Activated T-helper 17 cell treated with anti-CD3 and anti-CD28 coated beads, Interleukin-2, amount 50 U/mL, for 72 hours (primary cell): ENCODE measurements at regions not wholly inside any gene's neighbourhood (a gene's known extent, or its start where the extent isn't known, plus 50 kb on each side); places are given as distances from the start of the nearest gene placed in this dataset.

Experiments used
- ATAC-seq: fragments of 150-1000 bp; cut with Tn5 transposase; replicated peaks from 2 replicates; pipeline ENCODE4 v1.10.0; 2021; ENCODE audit warnings: mild to moderate bottlenecking, moderate library complexity
- H3K27ac Mint-ChIP-seq: one replicate; pipeline ENCODE4 v1.8.0; 2022; ENCODE audit warnings: mixed read lengths
- H3K27me3 Mint-ChIP-seq: one replicate; pipeline ENCODE4 v1.8.0; 2022; ENCODE audit warnings: mixed read lengths
- H3K36me3 Mint-ChIP-seq: one replicate; pipeline ENCODE4 v1.8.0; 2022; ENCODE audit warnings: low read depth, mild to moderate bottlenecking, mixed read lengths
- H3K4me1 Mint-ChIP-seq: one replicate; pipeline ENCODE4 v1.8.0; 2022; ENCODE audit warnings: mixed read lengths
- H3K4me3 Mint-ChIP-seq: one replicate; pipeline ENCODE4 v1.8.0; 2022; ENCODE audit warnings: mild to moderate bottlenecking, mixed read lengths
- H3K9me3 Mint-ChIP-seq: one replicate; pipeline ENCODE4 v1.8.0; 2022; ENCODE audit warnings: mixed read lengths

DNA sequence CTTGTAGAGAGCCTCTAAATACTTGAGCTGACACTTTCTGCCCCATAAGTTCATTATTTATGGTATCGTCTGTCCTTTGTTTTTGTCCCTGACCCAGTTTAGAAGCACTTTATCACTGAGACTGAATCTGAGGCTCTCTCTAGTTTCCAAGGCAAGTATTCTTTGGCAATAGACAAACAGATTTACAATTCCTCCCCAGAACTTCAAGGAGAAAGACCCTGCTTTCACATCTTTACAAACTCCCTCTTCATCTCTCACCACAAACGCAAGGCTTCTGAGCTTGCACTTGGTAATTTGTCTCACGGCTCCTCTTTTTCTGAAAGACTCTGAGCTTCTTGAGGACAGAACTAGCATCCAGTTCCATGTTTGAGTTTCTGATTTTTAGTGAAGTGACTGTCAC lies 49.8 kb upstream of the PARP11 start:
- Mint-ChIP-seq H3K27ac (peak overlapping the region; percentile 77), H3K4me3 (no peak overlapping the region), H3K36me3 (no peaks in the 10 kb centered on the region), H3K4me1 (peaks cover 6% of the 10 kb centered on the region), H3K27me3 (no peaks in the 10 kb centered on the region), H3K9me3 (no peaks in the 10 kb centered on the region)
- no peak for ATAC-seq
